HG03280 (cell line): ENCODE measurements at regions not wholly inside any gene's neighbourhood (a gene's known extent, or its start where the extent isn't known, plus 50 kb on each side); places are given as distances from the start of the nearest gene placed in this dataset.

Experiments
- ATAC-seq: cut with Tn5 transposase; IDR thresholded peaks from one replicate; pipeline ENCODE4 v1.9.1; 2021; ENCODE audit warnings: mild to moderate bottlenecking, moderate library complexity; ENCODE audit not compliant: unreplicated experiment

GRCh38 chr2:19846567-19846966 is 55.2 kb downstream of the TTC32 start:
- no peak for ATAC-seq

GRCh38 chr2:19846030-19846429 is 55.8 kb downstream of the TTC32 start:
- no peak for ATAC-seq

- no peak for ATAC-seq
Measured at GRCh38 chr2:19845323-19845920, 56.4 kb downstream of the TTC32 start.

GRCh38 chr2:19844750-19845149 is 57.0 kb downstream of the TTC32 start:
- no peak for ATAC-seq

- ATAC-seq: no peak
Measured at GRCh38 chr2:19843992-19844515, 57.7 kb downstream of the TTC32 start.

GRCh38 chr2:19841918-19842693 is 59.7 kb downstream of the TTC32 start:
- no peak for ATAC-seq

GRCh38 chr2:19839438-19839837 is 62.3 kb downstream of the TTC32 start:
- ATAC-seq: no peak

GRCh38 chr2:19838616-19839015 is 63.2 kb downstream of the TTC32 start:
- ATAC-seq: no peak

GRCh38 chr2:19837235-19837766 is 64.5 kb downstream of the TTC32 start:
- ATAC-seq: no peak

- no peak for ATAC-seq
Measured at GRCh38 chr2:19835781-19836281, 66.0 kb downstream of the TTC32 start.

GRCh38 chr2:19833978-19834377 is 67.8 kb downstream of the TTC32 start:
- ATAC-seq: no peak

GRCh38 chr2:19829672-19830071 is 72.1 kb downstream of the TTC32 start:
- no peak for ATAC-seq

- ATAC-seq: no peak
Measured at GRCh38 chr2:19826874-19827273, 74.9 kb downstream of the TTC32 start.

- no peak for ATAC-seq
Measured at GRCh38 chr2:19823507-19823906, 78.3 kb downstream of the TTC32 start.

GRCh38 chr2:19819097-19820065 is 82.4 kb downstream of the TTC32 start:
- no peak for ATAC-seq

- ATAC-seq: no peak
Measured at GRCh38 chr2:19818543-19818942, 83.2 kb downstream of the TTC32 start.

GRCh38 chr2:19818039-19818438 is 83.7 kb downstream of the TTC32 start:
- no peak for ATAC-seq

GRCh38 chr2:19815746-19816145 is 86.0 kb downstream of the TTC32 start:
- no peak for ATAC-seq

GRCh38 chr2:19812166-19812565 is 89.6 kb downstream of the TTC32 start:
- ATAC-seq: no peak

GRCh38 chr2:19811186-19811585 is 90.6 kb downstream of the TTC32 start:
- ATAC-seq: no peak

GRCh38 chr2:19810637-19811036 is 91.1 kb downstream of the TTC32 start:
- no peak for ATAC-seq
